Astrocyte of the cerebellum (primary cell): ENCODE measurements at regions not wholly inside any gene's neighbourhood (a gene's known extent, or its start where the extent isn't known, plus 50 kb on each side); places are given as distances from the start of the nearest gene placed in this dataset.
"Not testable (repeated sequence)": the region's sequence is repeated elsewhere in the genome, so short reads cannot be mapped to it uniquely, and the experiment has no call there.

Experiments
- DNase-seq: peaks from one replicate; pipeline ENCODE4 v3.0.0-alpha.2; 2011; ENCODE audit warnings: low read depth
- H3K4me3 ChIP-seq: 2 replicates; pipeline ENCODE4 v1.5.1; 2011; ENCODE audit warnings: mild to moderate bottlenecking, low read depth, low read length, moderate library complexity
- CTCF ChIP-seq: IDR thresholded peaks from 2 replicates; pipeline ENCODE4 v1.5.1; 2012; ENCODE audit warnings: low read length, low read depth, moderate library complexity, mild to moderate bottlenecking; ENCODE audit errors: missing control alignments
- in situ Hi-C: cut with HindIII; loops from 2 replicates; pipeline ENCODE4 v1.10.0; 2017; ENCODE audit warnings: low sequenced_read_pairs

- in situ Hi-C loops, result no loop called here
- DNase-seq, result no peak
- TF ChIP-seq CTCF, result no peak
- H3K4me3 ChIP-seq, result no peak overlapping the region
These were observed 458.0 kb downstream of the DOK5 start for GRCh38 chr20:54933212-54933904.

GRCh38 chr20:54929191-54929590 lies 453.8 kb downstream of the DOK5 start:
- H3K4me3 ChIP-seq, result no peak overlapping the region
- no peak for TF ChIP-seq CTCF
- in situ Hi-C loops, result no loop called here
- DNase-seq, result no peak

GRCh38 chr20:54928564-54928963 lies 453.2 kb downstream of the DOK5 start:
- in situ Hi-C loops, result no loop called here
- H3K4me3 ChIP-seq, result no peak overlapping the region
- DNase-seq, result no peak
- no peak for TF ChIP-seq CTCF

- H3K4me3 ChIP-seq, result no peak overlapping the region
- in situ Hi-C loops, result no loop called here
- no peak for TF ChIP-seq CTCF
- no peak for DNase-seq
These were observed 447.2 kb downstream of the DOK5 start for GRCh38 chr20:54922636-54923035.

- TF ChIP-seq CTCF, result no peak
- H3K4me3 ChIP-seq, result no peak overlapping the region
- in situ Hi-C loops, result no loop called here
- DNase-seq, result no peak
These were observed 446.7 kb downstream of the DOK5 start for GRCh38 chr20:54922096-54922495.

- H3K4me3 ChIP-seq, result no peak overlapping the region
- in situ Hi-C loops, result no loop called here
- DNase-seq, result no peak
- TF ChIP-seq CTCF, result no peak
These were observed 445.1 kb downstream of the DOK5 start for GRCh38 chr20:54920491-54920890.

- H3K4me3 ChIP-seq, in situ Hi-C loops, DNase-seq: not testable (repeated sequence)
These were observed 443.6 kb downstream of the DOK5 start for GRCh38 chr20:54918993-54919392.
